Neural cell (in vitro differentiated cells): ENCODE measurements at regions not wholly inside any gene's neighbourhood (a gene's known extent, or its start where the extent isn't known, plus 50 kb on each side); places are given as distances from the start of the nearest gene placed in this dataset.

Source experiments
- EP300 ChIP-seq: fragments of 450-650 bp; conservative IDR thresholded peaks from 2 replicates; pipeline ENCODE4 v1.6.1; 2014; ENCODE audit warnings: antibody characterized with exemption, mild to moderate bottlenecking, moderate library complexity; ENCODE audit not compliant: poor library complexity, severe bottlenecking
- EZH2 ChIP-seq: fragments of 200-600, 300-800 bp; shearing (Covaris generic), sonication (generic); IDR thresholded peaks from 2 replicates; pipeline ENCODE4 v1.6.1; 2014; ENCODE audit warnings: antibody characterized with exemption, low read length, borderline replicate concordance, mild to moderate bottlenecking; ENCODE audit not compliant: insufficient read depth, poor library complexity, severe bottlenecking
- MXI1 ChIP-seq: fragments of 450-650 bp; conservative IDR thresholded peaks from 2 replicates; pipeline ENCODE4 v1.6.1; 2014; ENCODE audit warnings: antibody characterized with exemption, mild to moderate bottlenecking; ENCODE audit not compliant: poor library complexity, severe bottlenecking
- POLR2AphosphoS5 ChIP-seq: IDR thresholded peaks from 2 replicates; pipeline ENCODE4 v1.6.1; 2012
- RAD21 ChIP-seq: fragments of 450-650 bp; conservative IDR thresholded peaks from 2 replicates; pipeline ENCODE4 v1.6.1; 2014; ENCODE audit warnings: antibody characterized with exemption, mild to moderate bottlenecking, moderate library complexity
- SMC3 ChIP-seq: fragments of 450-650 bp; conservative IDR thresholded peaks from 2 replicates; pipeline ENCODE4 v1.6.1; 2014; ENCODE audit warnings: antibody characterized with exemption, mild to moderate bottlenecking, moderate library complexity; ENCODE audit not compliant: poor library complexity
- TAF1 ChIP-seq: IDR thresholded peaks from 2 replicates; pipeline ENCODE4 v1.6.1; 2012; ENCODE audit warnings: low read depth
- TF ChIP-seq, protein P1 (sequence below): IDR thresholded peaks from 2 replicates; pipeline ENCODE4 v1.6.1; 2012; ENCODE audit warnings: borderline replicate concordance
- TF ChIP-seq, protein P2 (sequence below): fragments of 450-650 bp; IDR thresholded peaks from 2 replicates; pipeline ENCODE4 v1.5.1; 2014; ENCODE audit warnings: antibody characterized with exemption, mild to moderate bottlenecking, moderate library complexity; ENCODE audit not compliant: poor library complexity, severe bottlenecking

DNA sequence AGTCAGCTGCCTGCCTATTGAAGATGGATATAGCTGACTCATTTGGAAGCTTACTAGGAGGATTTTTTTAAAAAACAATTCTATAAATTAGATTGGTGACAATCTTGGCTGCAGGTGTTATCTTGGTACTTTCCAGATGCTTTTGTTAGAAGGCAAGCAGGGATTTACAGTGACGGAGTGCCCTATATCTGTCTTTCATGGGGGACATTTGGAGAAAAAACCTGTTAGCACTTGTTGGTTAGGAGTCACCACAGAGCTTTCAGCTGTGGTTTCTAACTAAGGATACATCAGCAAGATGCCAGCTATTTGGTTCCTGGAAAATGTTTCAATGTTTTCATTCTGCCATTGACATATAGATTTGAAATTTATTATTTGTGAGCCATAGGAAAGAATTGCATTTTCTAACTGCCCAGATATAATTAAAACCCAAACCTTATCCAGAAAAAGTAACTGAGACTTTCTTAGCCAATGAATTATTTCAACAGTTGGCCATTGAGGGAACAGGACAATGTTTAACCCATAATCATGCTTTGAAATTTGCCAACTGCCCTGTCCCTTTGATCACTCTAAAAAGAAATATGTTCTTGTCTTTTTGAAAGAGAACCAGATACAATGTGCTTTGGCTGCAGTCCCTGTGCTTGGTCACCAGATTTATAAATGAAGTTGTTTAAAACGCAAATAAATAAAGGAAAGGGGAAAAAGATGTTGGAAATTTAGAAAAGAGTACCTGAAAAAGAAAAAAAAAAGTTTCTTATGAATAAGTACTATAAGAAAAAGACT is 761.0 kb upstream of the CXADR start:
- TF ChIP-seq, protein P1, sequence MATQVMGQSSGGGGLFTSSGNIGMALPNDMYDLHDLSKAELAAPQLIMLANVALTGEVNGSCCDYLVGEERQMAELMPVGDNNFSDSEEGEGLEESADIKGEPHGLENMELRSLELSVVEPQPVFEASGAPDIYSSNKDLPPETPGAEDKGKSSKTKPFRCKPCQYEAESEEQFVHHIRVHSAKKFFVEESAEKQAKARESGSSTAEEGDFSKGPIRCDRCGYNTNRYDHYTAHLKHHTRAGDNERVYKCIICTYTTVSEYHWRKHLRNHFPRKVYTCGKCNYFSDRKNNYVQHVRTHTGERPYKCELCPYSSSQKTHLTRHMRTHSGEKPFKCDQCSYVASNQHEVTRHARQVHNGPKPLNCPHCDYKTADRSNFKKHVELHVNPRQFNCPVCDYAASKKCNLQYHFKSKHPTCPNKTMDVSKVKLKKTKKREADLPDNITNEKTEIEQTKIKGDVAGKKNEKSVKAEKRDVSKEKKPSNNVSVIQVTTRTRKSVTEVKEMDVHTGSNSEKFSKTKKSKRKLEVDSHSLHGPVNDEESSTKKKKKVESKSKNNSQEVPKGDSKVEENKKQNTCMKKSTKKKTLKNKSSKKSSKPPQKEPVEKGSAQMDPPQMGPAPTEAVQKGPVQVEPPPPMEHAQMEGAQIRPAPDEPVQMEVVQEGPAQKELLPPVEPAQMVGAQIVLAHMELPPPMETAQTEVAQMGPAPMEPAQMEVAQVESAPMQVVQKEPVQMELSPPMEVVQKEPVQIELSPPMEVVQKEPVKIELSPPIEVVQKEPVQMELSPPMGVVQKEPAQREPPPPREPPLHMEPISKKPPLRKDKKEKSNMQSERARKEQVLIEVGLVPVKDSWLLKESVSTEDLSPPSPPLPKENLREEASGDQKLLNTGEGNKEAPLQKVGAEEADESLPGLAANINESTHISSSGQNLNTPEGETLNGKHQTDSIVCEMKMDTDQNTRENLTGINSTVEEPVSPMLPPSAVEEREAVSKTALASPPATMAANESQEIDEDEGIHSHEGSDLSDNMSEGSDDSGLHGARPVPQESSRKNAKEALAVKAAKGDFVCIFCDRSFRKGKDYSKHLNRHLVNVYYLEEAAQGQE = no peak
- TF ChIP-seq, protein P2, sequence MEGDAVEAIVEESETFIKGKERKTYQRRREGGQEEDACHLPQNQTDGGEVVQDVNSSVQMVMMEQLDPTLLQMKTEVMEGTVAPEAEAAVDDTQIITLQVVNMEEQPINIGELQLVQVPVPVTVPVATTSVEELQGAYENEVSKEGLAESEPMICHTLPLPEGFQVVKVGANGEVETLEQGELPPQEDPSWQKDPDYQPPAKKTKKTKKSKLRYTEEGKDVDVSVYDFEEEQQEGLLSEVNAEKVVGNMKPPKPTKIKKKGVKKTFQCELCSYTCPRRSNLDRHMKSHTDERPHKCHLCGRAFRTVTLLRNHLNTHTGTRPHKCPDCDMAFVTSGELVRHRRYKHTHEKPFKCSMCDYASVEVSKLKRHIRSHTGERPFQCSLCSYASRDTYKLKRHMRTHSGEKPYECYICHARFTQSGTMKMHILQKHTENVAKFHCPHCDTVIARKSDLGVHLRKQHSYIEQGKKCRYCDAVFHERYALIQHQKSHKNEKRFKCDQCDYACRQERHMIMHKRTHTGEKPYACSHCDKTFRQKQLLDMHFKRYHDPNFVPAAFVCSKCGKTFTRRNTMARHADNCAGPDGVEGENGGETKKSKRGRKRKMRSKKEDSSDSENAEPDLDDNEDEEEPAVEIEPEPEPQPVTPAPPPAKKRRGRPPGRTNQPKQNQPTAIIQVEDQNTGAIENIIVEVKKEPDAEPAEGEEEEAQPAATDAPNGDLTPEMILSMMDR = no peak
- no peak for TF ChIP-seq EP300
- TF ChIP-seq EZH2 = no peak
- TF ChIP-seq TAF1 = no peak
- TF ChIP-seq POLR2AphosphoS5 = no peak
- TF ChIP-seq RAD21 = no peak
- no peak for TF ChIP-seq MXI1
- no peak for TF ChIP-seq SMC3
